SK-N-SH (cell line): ENCODE measurements at regions not wholly inside any gene's neighbourhood (a gene's known extent, or its start where the extent isn't known, plus 50 kb on each side); places are given as distances from the start of the nearest gene placed in this dataset.

ENCODE experiments used
- CTCF ChIA-PET: fragments of 300-600, 350-600 bp; formaldehyde crosslinking; extraction: SDS; loops from one replicate; lab custom pipeline; 2021; lab: Yijun Ruan, JAX
- POLR2A ChIA-PET: fragments of 350-600 bp; sonication (Branson Sonifier 250); formaldehyde crosslinking; extraction: SDS; loops from one replicate; lab custom pipeline; 2020; ENCODE audit warnings: antibody characterized with exemption, inconsistent platforms; lab: Yijun Ruan, JAX
- DNase-seq: peaks from one replicate; pipeline ENCODE4 v3.0.0; 2012
- H2AFZ ChIP-seq: fragments of 200-600 bp; sonication (generic); 2 replicates; pipeline ENCODE4 v1.8.1; 2016; ENCODE audit warnings: antibody characterized with exemption, mild to moderate bottlenecking, low read depth
- H3F3A ChIP-seq: fragments of 200-600 bp; sonication (generic); replicated peaks from 2 replicates; pipeline ENCODE3; 2016; ENCODE audit warnings: antibody characterized with exemption, mild to moderate bottlenecking; ENCODE audit not compliant: insufficient read depth
- H3K27ac ChIP-seq, 2 experiments: fragments of 200-500 bp in 1 of 2; fragments of 200-600 bp in 1 of 2; sonication (Bioruptor generic) in 1 of 2; sonication (generic), shearing (Covaris generic) in 1 of 2; 2 replicates each; pipeline versions ENCODE4 v1.5.1 to v1.6.1; 2014 to 2016; ENCODE audit warnings: low read depth in 2 of 2, inconsistent platforms in 1 of 2, low read length in 1 of 2, mild to moderate bottlenecking in 1 of 2, mixed read lengths in 1 of 2
- H3K27me3 ChIP-seq: fragments of 200-600 bp; sonication (generic), shearing (Covaris generic); 2 replicates; pipeline ENCODE4 v1.6.1; 2016; ENCODE audit warnings: mixed run types; ENCODE audit not compliant: insufficient read depth
- H3K36me3 ChIP-seq, 2 experiments: fragments of 200-500 bp in 1 of 2; fragments of 200-600 bp in 1 of 2; sonication (Bioruptor generic) in 1 of 2; sonication (generic) in 1 of 2; replicated peaks in 1 of 2; 2 replicates each; pipeline versions ENCODE3 to v1.5.1; 2014 to 2016; ENCODE audit warnings: low read length in 1 of 2, mild to moderate bottlenecking in 1 of 2; ENCODE audit not compliant: insufficient read depth in 2 of 2, control insufficient read depth in 1 of 2
- H3K4me1 ChIP-seq, 2 experiments: fragments of 200-500 bp in 1 of 2; fragments of 200-600 bp in 1 of 2; sonication (Bioruptor generic) in 1 of 2; sonication (generic), shearing (Covaris generic) in 1 of 2; 2 replicates each; pipeline versions ENCODE4 v1.5.1 to v1.6.1; 2014 to 2016; ENCODE audit warnings: low read depth in 1 of 2, low read length in 1 of 2, mixed run types in 1 of 2; ENCODE audit not compliant: insufficient read depth in 2 of 2, control insufficient read depth in 1 of 2
- H3K4me2 ChIP-seq: fragments of 200-600 bp; sonication (generic), shearing (Covaris generic); 2 replicates; pipeline ENCODE4 v1.6.1; 2017; ENCODE audit warnings: mixed run types
- H3K4me3 ChIP-seq, 2 experiments: fragments of 200-500 bp in 1 of 2; fragments of 200-600 bp in 1 of 2; sonication (Bioruptor generic) in 1 of 2; sonication (generic), shearing (Covaris generic) in 1 of 2; 2 replicates each; pipeline versions ENCODE4 v1.5.1 to v1.8.1; 2014 to 2016; ENCODE audit warnings: low read depth in 2 of 2, inconsistent platforms in 1 of 2, low read length in 1 of 2, mild to moderate bottlenecking in 1 of 2, mixed read lengths in 1 of 2, moderate library complexity in 1 of 2
- H3K79me2 ChIP-seq: fragments of 200-600 bp; sonication (generic); 2 replicates; pipeline ENCODE4 v1.8.1; 2017; ENCODE audit warnings: mild to moderate bottlenecking; ENCODE audit not compliant: insufficient read depth
- H3K9ac ChIP-seq: fragments of 200-600 bp; sonication (generic); 2 replicates; pipeline ENCODE4 v1.6.1; 2017; ENCODE audit warnings: mixed run types
- H3K9me2 ChIP-seq: fragments of 200-600 bp; sonication (generic); 2 replicates; pipeline ENCODE4 v1.6.1; 2017; ENCODE audit warnings: mixed run types
- H3K9me3 ChIP-seq: fragments of 200-600 bp; sonication (generic); 2 replicates; pipeline ENCODE4 v1.6.1; 2017; ENCODE audit warnings: mixed run types, mild to moderate bottlenecking, moderate library complexity
- H4K20me1 ChIP-seq: fragments of 200-600 bp; sonication (generic); 2 replicates; pipeline ENCODE4 v1.6.1; 2017; ENCODE audit warnings: mild to moderate bottlenecking, mixed run types; ENCODE audit not compliant: insufficient read depth
- CHD2 ChIP-seq: fragments of 150-350 bp; IDR thresholded peaks from 2 replicates; pipeline ENCODE4 v1.6.1; 2018; ENCODE audit warnings: low read length; ENCODE audit not compliant: partially characterized antibody
- ELF1 ChIP-seq: IDR thresholded peaks from 2 replicates; pipeline ENCODE4 v1.4.0; 2012
- EZH2phosphoT487 ChIP-seq: fragments of 200-600 bp; sonication (generic); IDR thresholded peaks from 2 replicates; pipeline ENCODE4 v1.6.1; 2017; ENCODE audit warnings: low read depth, mixed run types, mild to moderate bottlenecking, antibody characterized with exemption, moderate library complexity, borderline replicate concordance
- FOXJ3 ChIP-seq: sonication (generic); formaldehyde crosslinking; IDR thresholded peaks from 2 replicates; pipeline ENCODE4 v1.5.1; 2020; ENCODE audit warnings: mild to moderate bottlenecking, missing genetic modification reagents
- GABPA ChIP-seq: IDR thresholded peaks from 2 replicates; pipeline ENCODE4 v1.4.0; 2012; ENCODE audit warnings: low read depth, mild to moderate bottlenecking
- GATA2 ChIP-seq: sonication (generic); formaldehyde crosslinking; IDR thresholded peaks from 2 replicates; pipeline ENCODE4 v1.5.0; 2020; ENCODE audit warnings: mild to moderate bottlenecking, missing genetic modification reagents
- MXI1 ChIP-seq: IDR thresholded peaks from 2 replicates; pipeline ENCODE4 v1.6.1; 2012; ENCODE audit warnings: mild to moderate bottlenecking, low read depth, low read length, improper control_type of control experiment
- NFIC ChIP-seq: IDR thresholded peaks from 2 replicates; pipeline ENCODE4 v1.4.0; 2012; ENCODE audit warnings: borderline replicate concordance
- POLR2AphosphoS5 ChIP-seq: IDR thresholded peaks from 2 replicates; pipeline ENCODE4 v1.6.1; 2012; ENCODE audit warnings: low read depth, low read length
- RFX5 ChIP-seq: IDR thresholded peaks from 2 replicates; pipeline ENCODE4 v1.6.1; 2012; ENCODE audit warnings: mild to moderate bottlenecking, improper control_type of control experiment, low read length
- SIN3A ChIP-seq: IDR thresholded peaks from 2 replicates; pipeline ENCODE4 v1.6.1; 2012; ENCODE audit warnings: low read depth, mild to moderate bottlenecking, low read length, moderate library complexity, borderline replicate concordance
- TCF12 ChIP-seq: IDR thresholded peaks from 2 replicates; pipeline ENCODE4 v1.4.0; 2012
- YY1 ChIP-seq: IDR thresholded peaks from 2 replicates; pipeline ENCODE4 v1.4.0; 2012; ENCODE audit warnings: low read depth, mild to moderate bottlenecking
- WGBS: methylation state at CpG from one replicate; pipeline ENCODE4 v1.1.6; 2017; ENCODE audit warnings: low lambda C conversion rate; 5-methylcytosine and 5-hydroxymethylcytosine counted together
- TF ChIP-seq, protein P1 (sequence below): fragments of 150-350 bp; IDR thresholded peaks from 2 replicates; pipeline ENCODE4 v1.6.1; 2016; ENCODE audit warnings: mild to moderate bottlenecking, low read depth, low read length
- TF ChIP-seq, protein P2 (sequence below): IDR thresholded peaks from 2 replicates; pipeline ENCODE4 v1.4.0; 2012; ENCODE audit warnings: low read depth, borderline replicate concordance
- TF ChIP-seq, protein P3 (sequence below): IDR thresholded peaks from 2 replicates; pipeline ENCODE4; 2012
- TF ChIP-seq, protein P4 (sequence below): IDR thresholded peaks from 2 replicates; pipeline ENCODE4 v1.4.0; 2012; ENCODE audit warnings: low read depth
- TF ChIP-seq, protein P5 (sequence below): fragments of 200-600 bp; sonication (generic); IDR thresholded peaks from 2 replicates; pipeline ENCODE4 v1.6.1; 2017; ENCODE audit warnings: antibody characterized with exemption, mild to moderate bottlenecking, moderate library complexity

DNA sequence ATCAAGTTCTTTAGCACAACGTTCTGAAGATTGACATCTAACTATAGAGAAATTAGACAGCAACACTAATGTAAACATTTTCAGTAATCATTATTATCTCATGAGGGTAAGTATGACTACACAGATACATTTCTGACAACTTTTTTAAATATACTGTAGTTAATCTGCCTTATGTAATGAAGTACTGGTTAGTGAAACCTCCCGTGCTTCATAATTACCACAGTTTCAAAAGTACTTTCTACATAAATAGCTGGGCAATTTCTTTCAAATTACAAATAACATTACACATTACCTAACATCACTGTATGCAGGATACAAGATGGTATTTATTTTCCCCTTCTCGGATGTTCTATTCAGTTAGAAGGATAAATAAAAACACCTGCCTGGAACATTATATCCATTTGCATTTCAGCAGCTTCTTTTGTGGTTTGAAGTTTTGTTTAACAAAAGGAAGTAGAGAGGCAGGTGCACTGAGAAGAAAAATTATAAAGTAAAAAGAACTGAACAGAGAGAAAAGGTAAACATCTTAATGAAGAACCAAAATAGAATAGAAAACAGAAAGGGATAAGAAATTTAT lies 1241.5 kb upstream of the GBE1 start:
- TF ChIP-seq, protein P1, sequence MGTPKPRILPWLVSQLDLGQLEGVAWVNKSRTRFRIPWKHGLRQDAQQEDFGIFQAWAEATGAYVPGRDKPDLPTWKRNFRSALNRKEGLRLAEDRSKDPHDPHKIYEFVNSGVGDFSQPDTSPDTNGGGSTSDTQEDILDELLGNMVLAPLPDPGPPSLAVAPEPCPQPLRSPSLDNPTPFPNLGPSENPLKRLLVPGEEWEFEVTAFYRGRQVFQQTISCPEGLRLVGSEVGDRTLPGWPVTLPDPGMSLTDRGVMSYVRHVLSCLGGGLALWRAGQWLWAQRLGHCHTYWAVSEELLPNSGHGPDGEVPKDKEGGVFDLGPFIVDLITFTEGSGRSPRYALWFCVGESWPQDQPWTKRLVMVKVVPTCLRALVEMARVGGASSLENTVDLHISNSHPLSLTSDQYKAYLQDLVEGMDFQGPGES, result no peak
- TF ChIP-seq, protein P2, sequence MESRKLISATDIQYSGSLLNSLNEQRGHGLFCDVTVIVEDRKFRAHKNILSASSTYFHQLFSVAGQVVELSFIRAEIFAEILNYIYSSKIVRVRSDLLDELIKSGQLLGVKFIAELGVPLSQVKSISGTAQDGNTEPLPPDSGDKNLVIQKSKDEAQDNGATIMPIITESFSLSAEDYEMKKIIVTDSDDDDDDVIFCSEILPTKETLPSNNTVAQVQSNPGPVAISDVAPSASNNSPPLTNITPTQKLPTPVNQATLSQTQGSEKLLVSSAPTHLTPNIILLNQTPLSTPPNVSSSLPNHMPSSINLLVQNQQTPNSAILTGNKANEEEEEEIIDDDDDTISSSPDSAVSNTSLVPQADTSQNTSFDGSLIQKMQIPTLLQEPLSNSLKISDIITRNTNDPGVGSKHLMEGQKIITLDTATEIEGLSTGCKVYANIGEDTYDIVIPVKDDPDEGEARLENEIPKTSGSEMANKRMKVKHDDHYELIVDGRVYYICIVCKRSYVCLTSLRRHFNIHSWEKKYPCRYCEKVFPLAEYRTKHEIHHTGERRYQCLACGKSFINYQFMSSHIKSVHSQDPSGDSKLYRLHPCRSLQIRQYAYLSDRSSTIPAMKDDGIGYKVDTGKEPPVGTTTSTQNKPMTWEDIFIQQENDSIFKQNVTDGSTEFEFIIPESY, result no peak
- TF ChIP-seq ELF1, result no peak
- no peak for TF ChIP-seq YY1
- no peak for TF ChIP-seq SIN3A
- no peak for TF ChIP-seq MXI1
- TF ChIP-seq EZH2phosphoT487, result no peak
- TF ChIP-seq RFX5, result no peak
- no peak for TF ChIP-seq CHD2
- Histone ChIP-seq H3K9ac (no peak overlapping the region), H3K4me1 (no peaks in the 10 kb centered on the region), H3F3A (no peaks in the 10 kb centered on the region), H3K4me3 (no peak overlapping the region), H3K9me3 (no peaks in the 10 kb centered on the region), H3K36me3 (no peaks in the 10 kb centered on the region), H2AFZ (no peak overlapping the region), H3K27ac (no peak overlapping the region), H4K20me1 (no peaks in the 10 kb centered on the region), H3K4me2 (no peak overlapping the region), H3K9me2 (no peaks in the 10 kb centered on the region), H3K27me3 (no peaks in the 10 kb centered on the region), H3K79me2 (no peaks in the 10 kb centered on the region)
- WGBS, result 4% methylated on average over 3 of the region's 3 CpGs
- no peak for DNase-seq
- CTCF ChIA-PET, result no interaction called here
- POLR2A ChIA-PET, result no interaction called here

DNA sequence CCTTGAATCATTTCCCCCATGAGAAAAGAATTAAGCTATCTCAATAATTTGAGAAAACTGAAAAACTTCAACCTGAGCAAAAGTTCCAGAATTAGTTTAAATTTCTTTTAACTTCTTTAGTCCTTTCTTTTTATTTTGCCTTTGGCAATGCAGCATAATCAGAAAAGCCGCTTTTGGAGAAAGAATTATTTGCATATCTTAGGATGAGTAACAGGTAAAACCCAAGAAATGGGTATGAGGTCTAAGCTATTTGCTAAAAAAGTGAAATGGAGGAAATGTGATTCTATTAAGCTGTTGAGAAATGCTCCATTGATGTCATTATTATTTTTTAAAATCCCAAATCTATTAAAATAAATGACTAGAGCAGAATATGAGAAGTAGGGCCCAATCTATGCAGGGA lies 1238.3 kb upstream of the GBE1 start:
- Histone ChIP-seq H3K27ac (no peak overlapping the region), H3K9ac (no peak overlapping the region), H3K9me2 (no peaks in the 10 kb centered on the region), H3K4me1 (no peaks in the 10 kb centered on the region), H3K27me3 (no peaks in the 10 kb centered on the region), H2AFZ (no peak overlapping the region), H4K20me1 (no peaks in the 10 kb centered on the region), H3F3A (no peaks in the 10 kb centered on the region), H3K4me3 (no peak overlapping the region), H3K79me2 (no peaks in the 10 kb centered on the region), H3K4me2 (no peak overlapping the region), H3K9me3 (no peaks in the 10 kb centered on the region), H3K36me3 (no peaks in the 10 kb centered on the region)
- DNase-seq, result no peak
- CTCF ChIA-PET, result no interaction called here
- POLR2A ChIA-PET, result interaction anchor here (0.7 kb wide), 1 partner anchor 37 kb away, joined by 3 read pairs; no protein-coding TSS in a partner anchor
- TF ChIP-seq GATA2 (no peak), TCF12 (no peak), POLR2AphosphoS5 (no peak), YY1 (no peak), GABPA (no peak), NFIC (no peak), FOXJ3 (no peak), SIN3A (no peak)
- TF ChIP-seq, protein P3, sequence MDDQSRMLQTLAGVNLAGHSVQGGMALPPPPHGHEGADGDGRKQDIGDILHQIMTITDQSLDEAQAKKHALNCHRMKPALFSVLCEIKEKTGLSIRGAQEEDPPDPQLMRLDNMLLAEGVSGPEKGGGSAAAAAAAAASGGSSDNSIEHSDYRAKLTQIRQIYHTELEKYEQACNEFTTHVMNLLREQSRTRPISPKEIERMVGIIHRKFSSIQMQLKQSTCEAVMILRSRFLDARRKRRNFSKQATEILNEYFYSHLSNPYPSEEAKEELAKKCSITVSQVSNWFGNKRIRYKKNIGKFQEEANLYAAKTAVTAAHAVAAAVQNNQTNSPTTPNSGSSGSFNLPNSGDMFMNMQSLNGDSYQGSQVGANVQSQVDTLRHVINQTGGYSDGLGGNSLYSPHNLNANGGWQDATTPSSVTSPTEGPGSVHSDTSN, result no peak
- TF ChIP-seq, protein P4, sequence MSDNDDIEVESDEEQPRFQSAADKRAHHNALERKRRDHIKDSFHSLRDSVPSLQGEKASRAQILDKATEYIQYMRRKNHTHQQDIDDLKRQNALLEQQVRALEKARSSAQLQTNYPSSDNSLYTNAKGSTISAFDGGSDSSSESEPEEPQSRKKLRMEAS, result no peak
- TF ChIP-seq, protein P2, result no peak
- TF ChIP-seq, protein P5, sequence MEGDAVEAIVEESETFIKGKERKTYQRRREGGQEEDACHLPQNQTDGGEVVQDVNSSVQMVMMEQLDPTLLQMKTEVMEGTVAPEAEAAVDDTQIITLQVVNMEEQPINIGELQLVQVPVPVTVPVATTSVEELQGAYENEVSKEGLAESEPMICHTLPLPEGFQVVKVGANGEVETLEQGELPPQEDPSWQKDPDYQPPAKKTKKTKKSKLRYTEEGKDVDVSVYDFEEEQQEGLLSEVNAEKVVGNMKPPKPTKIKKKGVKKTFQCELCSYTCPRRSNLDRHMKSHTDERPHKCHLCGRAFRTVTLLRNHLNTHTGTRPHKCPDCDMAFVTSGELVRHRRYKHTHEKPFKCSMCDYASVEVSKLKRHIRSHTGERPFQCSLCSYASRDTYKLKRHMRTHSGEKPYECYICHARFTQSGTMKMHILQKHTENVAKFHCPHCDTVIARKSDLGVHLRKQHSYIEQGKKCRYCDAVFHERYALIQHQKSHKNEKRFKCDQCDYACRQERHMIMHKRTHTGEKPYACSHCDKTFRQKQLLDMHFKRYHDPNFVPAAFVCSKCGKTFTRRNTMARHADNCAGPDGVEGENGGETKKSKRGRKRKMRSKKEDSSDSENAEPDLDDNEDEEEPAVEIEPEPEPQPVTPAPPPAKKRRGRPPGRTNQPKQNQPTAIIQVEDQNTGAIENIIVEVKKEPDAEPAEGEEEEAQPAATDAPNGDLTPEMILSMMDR, result no peak
- 2% methylated on average over 1 of the region's 1 CpG for WGBS
